ENCODE measurements at regions not wholly inside any gene's neighbourhood (a gene's known extent, or its start where the extent isn't known, plus 50 kb on each side); places are given as distances from the start of the nearest gene placed in this dataset.
A peak's percentile ranks its signal among the peaks of the same experiment; 100 is the strongest.
"Not testable (repeated sequence)": the region's sequence is repeated elsewhere in the genome, so short reads cannot be mapped to it uniquely, and the experiment has no call there.

GRCh38 chr6:120498711-120499110 lies 835.6 kb downstream of the TBC1D32 start:
- no peak for DNase-seq (ENCODE audit: low spot score)

DNA sequence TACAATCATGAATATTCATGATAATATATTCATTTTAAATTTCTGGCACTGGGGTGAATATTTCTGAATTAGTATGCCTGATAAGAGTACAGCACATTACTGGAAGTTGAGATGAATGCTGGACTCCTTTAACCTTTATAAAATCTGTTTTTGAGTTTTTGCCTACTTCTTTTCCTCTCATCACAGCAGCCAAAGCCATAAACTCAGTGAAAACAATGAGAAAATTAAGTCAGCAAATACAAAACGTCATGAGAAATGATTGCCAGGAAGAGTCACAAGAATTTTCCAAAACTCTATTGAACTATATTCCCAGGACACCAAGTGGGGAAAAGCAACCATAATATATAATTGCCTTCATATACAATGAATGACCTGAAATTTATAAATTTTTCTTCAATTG lies 837.6 kb downstream of the TBC1D32 start:
- DNase-seq (ENCODE audit: low spot score), result no peak

GRCh38 chr6:120493505-120493904 lies 840.8 kb downstream of the TBC1D32 start:
- DNase-seq (ENCODE audit: low spot score), result no peak

- DNase-seq (ENCODE audit: low spot score), result no peak
Measured at GRCh38 chr6:120489941-120490340, 844.3 kb downstream of the TBC1D32 start.

GRCh38 chr6:120484146-120484545 lies 850.1 kb downstream of the TBC1D32 start:
- no peak for DNase-seq (ENCODE audit: low spot score)

GRCh38 chr6:120478650-120479049 lies 855.6 kb downstream of the TBC1D32 start:
- no peak for DNase-seq (ENCODE audit: low spot score)

- no peak for DNase-seq (ENCODE audit: low spot score)
Measured at GRCh38 chr6:120473804-120474203, 860.5 kb downstream of the TBC1D32 start.

GRCh38 chr6:120468486-120468885 lies 865.8 kb downstream of the TBC1D32 start:
- DNase-seq (ENCODE audit: low spot score), result no peak

- no peak for DNase-seq (ENCODE audit: low spot score)
Measured at GRCh38 chr6:120451508-120451907, 882.8 kb downstream of the TBC1D32 start.

DNA sequence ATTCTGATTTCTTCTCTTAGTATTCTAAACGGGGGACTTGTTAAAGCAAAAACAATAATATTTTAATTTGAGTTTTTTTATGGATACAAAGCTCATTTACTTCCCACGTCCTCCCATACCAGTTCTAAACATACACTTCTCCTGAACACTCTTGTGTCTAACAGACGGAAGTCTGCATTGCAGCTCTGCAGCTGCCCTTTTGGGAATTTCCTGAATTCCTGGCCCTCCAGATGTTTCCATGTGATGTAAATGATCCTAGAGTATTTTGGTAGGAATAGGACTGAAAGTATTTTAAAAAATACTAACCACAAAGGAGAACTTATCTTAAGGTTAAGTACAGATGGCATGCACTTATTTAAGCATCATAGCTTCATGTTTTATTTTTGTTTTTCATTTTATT lies 886.7 kb downstream of the TBC1D32 start:
- DNase-seq (ENCODE audit: low spot score), result no peak

- not testable (repeated sequence) for DNase-seq (ENCODE audit: low spot score)
Measured at GRCh38 chr6:120432840-120433239, 901.4 kb downstream of the TBC1D32 start.

DNA sequence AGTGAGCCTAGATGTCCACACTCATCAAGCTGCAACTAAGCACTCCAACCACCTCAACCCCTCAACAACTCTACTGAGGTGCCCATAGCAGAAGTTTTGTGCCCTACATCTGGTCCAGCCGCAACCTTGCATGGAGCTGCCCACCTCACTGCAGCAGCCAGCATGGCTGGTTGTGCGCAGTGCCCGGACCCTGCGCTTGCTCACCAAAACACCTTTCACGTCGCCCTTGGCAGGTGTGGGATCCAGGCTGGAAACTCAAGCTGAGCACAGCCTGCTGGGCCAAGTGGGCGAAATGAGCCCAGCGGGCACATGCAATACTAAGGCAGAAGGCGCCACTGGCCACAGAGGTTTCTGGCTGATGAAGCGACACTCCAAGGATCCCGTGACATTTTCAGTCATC lies 902.4 kb downstream of the TBC1D32 start:
- DNase-seq (ENCODE audit: low spot score), result no peak

- DNase-seq (ENCODE audit: low spot score), result no peak
Measured at GRCh38 chr6:120411394-120411793, 922.9 kb downstream of the TBC1D32 start.

- DNase-seq (ENCODE audit: low spot score), result no peak
Measured at GRCh38 chr6:120410586-120410985, 923.7 kb downstream of the TBC1D32 start.

- DNase-seq (ENCODE audit: low spot score), result no peak
Measured at GRCh38 chr6:120407696-120408095, 926.6 kb downstream of the TBC1D32 start.

- peak; percentile 33 for DNase-seq (ENCODE audit: low spot score)
Measured at GRCh38 chr6:120405947-120406346, 928.3 kb downstream of the TBC1D32 start.

DNA sequence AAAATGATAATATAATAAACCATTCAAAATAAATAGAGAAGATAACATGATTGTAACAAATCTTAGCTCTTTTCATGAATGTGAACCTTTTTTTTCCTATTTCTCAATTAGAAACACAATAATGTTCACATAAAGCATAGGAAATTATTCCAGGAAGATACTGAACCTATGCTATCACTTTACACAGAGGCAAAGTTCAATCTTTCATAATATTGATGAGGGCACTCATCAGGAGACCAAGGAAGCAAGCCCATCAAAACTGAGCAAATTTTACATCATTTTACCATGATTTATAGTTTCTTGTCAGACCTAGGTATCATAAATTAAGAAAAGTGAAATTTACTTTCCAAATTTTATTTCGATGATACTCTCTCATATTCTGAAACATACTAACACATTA lies 938.5 kb downstream of the TBC1D32 start:
- DNase-seq (ENCODE audit: low spot score), result no peak

DNA sequence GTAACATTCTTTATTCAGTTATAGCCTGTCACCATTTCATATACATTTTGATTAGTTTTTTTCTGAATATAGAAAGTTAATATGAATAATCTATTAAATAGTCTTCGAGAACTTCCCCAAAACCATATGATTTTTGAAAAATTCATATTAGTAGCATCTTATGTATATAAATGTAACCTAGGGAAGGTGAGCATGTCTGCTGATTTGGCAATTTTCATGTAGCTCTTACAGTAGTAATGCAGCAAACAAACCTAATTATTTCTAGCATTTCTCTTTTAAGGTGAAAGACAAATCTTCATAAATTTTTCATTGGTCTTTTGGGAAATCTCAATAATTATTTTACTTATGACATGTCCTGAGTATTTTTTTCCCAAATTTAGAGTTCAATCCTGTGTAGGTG lies 939.0 kb downstream of the TBC1D32 start:
- DNase-seq (ENCODE audit: low spot score), result no peak

- no peak for DNase-seq (ENCODE audit: low spot score)
Measured at GRCh38 chr6:120392941-120393340, 941.3 kb downstream of the TBC1D32 start.

GRCh38 chr6:120384671-120385070 lies 949.6 kb downstream of the TBC1D32 start:
- DNase-seq (ENCODE audit: low spot score), result no peak

- DNase-seq (ENCODE audit: low spot score), result no peak
Measured at GRCh38 chr6:120383681-120384080, 950.6 kb downstream of the TBC1D32 start.

DNA sequence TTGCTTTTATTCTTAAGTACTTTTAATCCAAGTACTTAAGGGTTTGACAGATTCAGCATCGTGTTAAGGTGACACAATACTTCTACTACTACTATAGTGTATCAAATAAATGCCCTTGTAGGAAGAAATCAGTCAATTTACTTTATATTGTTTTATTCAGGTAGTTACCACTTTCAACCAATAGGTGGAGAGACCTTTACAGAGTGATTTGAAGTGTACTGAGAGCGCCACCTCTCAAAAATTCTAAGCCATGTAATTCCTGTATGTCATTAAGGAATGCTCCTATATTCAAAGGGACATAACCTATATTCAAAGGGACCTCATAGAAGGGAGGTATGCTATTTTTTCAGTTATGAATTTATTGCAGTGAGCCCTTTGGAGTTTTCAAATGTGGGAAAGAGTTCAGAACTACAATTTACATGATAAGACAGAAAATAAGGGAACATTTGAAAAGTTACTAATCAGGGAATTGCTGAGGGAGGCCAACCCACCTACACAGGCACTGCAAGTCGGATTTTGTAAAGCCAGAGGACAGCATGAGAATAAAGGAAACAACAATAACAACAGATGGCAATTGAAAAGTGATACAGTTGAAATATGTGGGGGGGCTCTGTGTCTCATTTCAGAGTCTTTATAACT lies 955.6 kb downstream of the TBC1D32 start:
- peak; percentile 46 for DNase-seq (ENCODE audit: low spot score)

GRCh38 chr6:120373185-120373584 lies 961.1 kb downstream of the TBC1D32 start:
- no peak for DNase-seq (ENCODE audit: low spot score)

DNA sequence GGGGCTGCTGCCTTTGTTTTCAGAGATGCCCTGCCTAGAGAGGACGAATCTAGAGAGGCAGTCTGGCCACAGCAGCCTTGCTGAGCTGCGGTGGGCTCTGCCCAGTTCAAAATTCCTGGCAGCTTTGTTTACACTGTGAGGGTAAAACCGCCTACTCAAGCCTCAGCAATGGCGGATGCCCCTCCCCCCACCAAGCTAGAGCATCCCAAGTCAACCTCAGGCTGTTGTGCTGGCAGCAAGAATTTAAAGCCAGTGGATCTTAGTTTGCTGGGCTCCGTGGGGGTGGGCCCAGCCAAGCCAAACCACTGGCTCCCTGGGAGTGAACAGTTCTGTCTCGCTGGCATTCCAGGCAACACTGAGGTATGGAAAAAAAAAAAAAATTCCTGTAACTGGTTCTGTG lies 970.9 kb downstream of the TBC1D32 start:
- no peak for DNase-seq (ENCODE audit: low spot score)

- not testable (repeated sequence) for DNase-seq (ENCODE audit: low spot score)
Measured at GRCh38 chr6:120358535-120358934, 975.7 kb downstream of the TBC1D32 start.

Data from D341Med (cell line).